ENCODE measurements at regions not wholly inside any gene's neighbourhood (a gene's known extent, or its start where the extent isn't known, plus 50 kb on each side); places are given as distances from the start of the nearest gene placed in this dataset.

DNA sequence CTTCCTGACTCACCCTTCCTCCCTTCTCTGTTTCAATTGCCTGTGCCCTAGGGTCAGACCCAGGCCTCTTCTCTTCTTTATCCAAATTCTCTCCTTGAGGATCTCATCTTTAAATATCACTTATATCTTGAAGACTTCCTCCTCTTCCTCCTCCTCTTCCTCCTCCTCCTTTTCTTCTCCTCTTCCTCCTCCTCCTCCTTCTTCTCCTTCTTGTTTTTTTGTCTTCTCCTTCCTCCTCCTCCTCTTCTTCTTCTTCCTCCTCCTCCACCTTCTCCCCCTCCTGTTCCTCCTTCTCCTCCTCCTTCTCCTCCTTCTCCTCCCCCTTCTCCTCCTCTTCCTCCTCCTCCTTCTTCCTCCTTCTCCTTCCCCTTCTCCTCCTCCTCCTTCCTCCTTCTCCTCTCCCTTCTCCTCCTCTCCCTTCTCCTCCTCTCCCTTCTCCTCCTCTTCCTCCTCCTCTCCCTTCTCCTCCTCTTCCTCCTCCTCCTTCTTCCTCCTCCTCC, 127.6 kb upstream of the AKIRIN2 start:
- TF ChIP-seq, protein P1, sequence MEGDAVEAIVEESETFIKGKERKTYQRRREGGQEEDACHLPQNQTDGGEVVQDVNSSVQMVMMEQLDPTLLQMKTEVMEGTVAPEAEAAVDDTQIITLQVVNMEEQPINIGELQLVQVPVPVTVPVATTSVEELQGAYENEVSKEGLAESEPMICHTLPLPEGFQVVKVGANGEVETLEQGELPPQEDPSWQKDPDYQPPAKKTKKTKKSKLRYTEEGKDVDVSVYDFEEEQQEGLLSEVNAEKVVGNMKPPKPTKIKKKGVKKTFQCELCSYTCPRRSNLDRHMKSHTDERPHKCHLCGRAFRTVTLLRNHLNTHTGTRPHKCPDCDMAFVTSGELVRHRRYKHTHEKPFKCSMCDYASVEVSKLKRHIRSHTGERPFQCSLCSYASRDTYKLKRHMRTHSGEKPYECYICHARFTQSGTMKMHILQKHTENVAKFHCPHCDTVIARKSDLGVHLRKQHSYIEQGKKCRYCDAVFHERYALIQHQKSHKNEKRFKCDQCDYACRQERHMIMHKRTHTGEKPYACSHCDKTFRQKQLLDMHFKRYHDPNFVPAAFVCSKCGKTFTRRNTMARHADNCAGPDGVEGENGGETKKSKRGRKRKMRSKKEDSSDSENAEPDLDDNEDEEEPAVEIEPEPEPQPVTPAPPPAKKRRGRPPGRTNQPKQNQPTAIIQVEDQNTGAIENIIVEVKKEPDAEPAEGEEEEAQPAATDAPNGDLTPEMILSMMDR (IDR thresholded peaks at IDR 0.05): no peak
- TF ChIP-seq POLR2A (IDR thresholded peaks at IDR 0.05): no peak
